B cell (primary cell): ENCODE measurements at regions not wholly inside any gene's neighbourhood (a gene's known extent, or its start where the extent isn't known, plus 50 kb on each side); places are given as distances from the start of the nearest gene placed in this dataset.

Experiments
- ATAC-seq: fragments of 200-7000 bp; cut with Tn5 transposase; one replicate; pipeline ENCODE4 v1.10.0; 2021; ENCODE audit warnings: low read depth, mild to moderate bottlenecking, moderate number of reproducible peaks, moderate library complexity
- CTCF ChIA-PET: fragments of 350-600 bp; sonication (Branson Sonifier 250); formaldehyde crosslinking; loops from one replicate; lab custom pipeline; 2021; ENCODE audit warnings: antibody characterized with exemption, inconsistent platforms; lab: Charles Lee
- POLR2A ChIA-PET: fragments of 350-600 bp; sonication (Branson Sonifier 250); formaldehyde crosslinking; loops from one replicate; lab custom pipeline; 2021; ENCODE audit warnings: antibody characterized with exemption; lab: Charles Lee
- DNase-seq: peaks from one replicate; pipeline ENCODE4 v3.0.0; 2013
- H2AFZ ChIP-seq: 2 replicates; pipeline ENCODE4 v1.6.1; 2012; ENCODE audit warnings: mild to moderate bottlenecking, low read depth, low read length; ENCODE audit not compliant: insufficient read depth, poor library complexity, severe bottlenecking
- H3K27ac ChIP-seq, 2 donors: 1 replicate in 1 of 2; 2 replicates in 1 of 2; pipeline ENCODE4 v1.5.1; 2012 to 2013; ENCODE audit warnings: low read length in 2 of 2, mild to moderate bottlenecking in 2 of 2, moderate library complexity in 1 of 2
- H3K27me3 ChIP-seq, 4 experiments: fragments of 200-600 bp in 1 of 4; sonication (generic) in 1 of 4; replicated peaks in 1 of 4; 1 replicate in 2 of 4; 2 replicates in 2 of 4; pipeline versions ENCODE4 v1.6.1 to v1.7.0; 2013 to 2016; ENCODE audit warnings: low read length in 3 of 4, mild to moderate bottlenecking in 2 of 4, mixed read lengths in 1 of 4, moderate library complexity in 1 of 4; ENCODE audit not compliant: insufficient read depth in 4 of 4, control insufficient read depth in 3 of 4; ENCODE audit errors: control extremely low read depth in 1 of 4
- H3K36me3 ChIP-seq, 2 experiments: replicated peaks in 1 of 2; 1 replicate in 1 of 2; 2 replicates in 1 of 2; pipeline versions ENCODE4 v1.6.1 to v1.7.1; 2013; ENCODE audit warnings: low read length in 1 of 2; ENCODE audit not compliant: insufficient read depth in 2 of 2, control insufficient read depth in 1 of 2; ENCODE audit errors: control extremely low read depth in 1 of 2, extremely low read depth in 1 of 2
- H3K4me1 ChIP-seq, 2 donors: fragments of 200-600 bp in 1 of 2; sonication (generic) in 1 of 2; 1 replicate in 1 of 2; 2 replicates in 1 of 2; pipeline versions ENCODE4 v1.5.1 to v1.6.1; 2013 to 2017; ENCODE audit warnings: low read length in 2 of 2; ENCODE audit not compliant: control insufficient read depth in 2 of 2, insufficient read depth in 2 of 2
- H3K4me2 ChIP-seq: replicated peaks from 2 replicates; pipeline ENCODE3; 2012; ENCODE audit warnings: mild to moderate bottlenecking, low read depth, low read length; ENCODE audit not compliant: poor library complexity, severe bottlenecking
- H3K4me3 ChIP-seq, 5 experiments: fragments of 200-600 bp in 1 of 5; sonication (generic) in 1 of 5; 1 replicate in 3 of 5; 2 replicates in 2 of 5; pipeline versions ENCODE4 v1.5.1 to v1.7.0; 2011 to 2016; ENCODE audit warnings: low read length in 4 of 5, mild to moderate bottlenecking in 4 of 5, low read depth in 2 of 5, control low read depth in 1 of 5, moderate library complexity in 1 of 5; ENCODE audit not compliant: insufficient read depth in 1 of 5; ENCODE audit errors: control extremely low read depth in 1 of 5, extremely low read depth in 1 of 5
- H3K79me2 ChIP-seq: fragments of 200-600 bp; sonication (generic); one replicate; pipeline ENCODE4 v1.6.0; 2016; ENCODE audit warnings: low read length; ENCODE audit not compliant: control insufficient read depth, insufficient read depth
- H3K9ac ChIP-seq: fragments of 200-600 bp; sonication (generic); 2 replicates; pipeline ENCODE4 v1.6.1; 2017; ENCODE audit warnings: mild to moderate bottlenecking, low read length, moderate library complexity
- H3K9me3 ChIP-seq, 3 donors: one replicate each; pipeline versions ENCODE4 v1.6.1 to v1.7.1; 2013; ENCODE audit warnings: low read length in 2 of 3; ENCODE audit not compliant: control insufficient read depth in 2 of 3, insufficient read depth in 1 of 3; ENCODE audit errors: control extremely low read depth in 1 of 3
- H4K20me1 ChIP-seq: 2 replicates; pipeline ENCODE4 v1.6.0; 2012; ENCODE audit warnings: mild to moderate bottlenecking, low read length; ENCODE audit not compliant: insufficient read depth, control insufficient read depth, poor library complexity, severe bottlenecking
- H3K27ac Mint-ChIP-seq: one replicate; pipeline ENCODE4 v1.8.0; 2021; ENCODE audit warnings: mixed read lengths
- H3K27me3 Mint-ChIP-seq: one replicate; pipeline ENCODE4 v1.8.0; 2021; ENCODE audit warnings: mixed read lengths
- H3K4me1 Mint-ChIP-seq: one replicate; pipeline ENCODE4 v1.8.0; 2021; ENCODE audit warnings: mixed read lengths
- H3K4me3 Mint-ChIP-seq: one replicate; pipeline ENCODE4 v1.8.0; 2021; ENCODE audit warnings: mixed read lengths
- H3K9me3 Mint-ChIP-seq: one replicate; pipeline ENCODE4 v1.8.0; 2022; ENCODE audit warnings: mixed read lengths; ENCODE audit not compliant: insufficient read depth
- CTCF ChIP-seq: fragments of 200-600 bp; IDR thresholded peaks from one replicate; pipeline ENCODE4 v1.8.0; 2022; ENCODE audit warnings: antibody characterized with exemption, mild to moderate bottlenecking
- EZH2 ChIP-seq: IDR thresholded peaks from 2 replicates; pipeline ENCODE4 v1.6.1; 2012; ENCODE audit warnings: borderline replicate concordance, low read depth, mild to moderate bottlenecking, moderate library complexity, low read length; ENCODE audit not compliant: insufficient read depth, poor library complexity, severe bottlenecking
- WGBS: methylation state at CpG from one replicate; pipeline ENCODE4 v1.1.5; 2013; ENCODE audit warnings: missing lambda C conversion rate; ENCODE audit not compliant: insufficient coverage; 5-methylcytosine and 5-hydroxymethylcytosine counted together
- intact Hi-C: fragments of 100-400 bp; cut with micrococcal nuclease; formaldehyde crosslinking; loops from one replicate; pipeline ENCODE4 v1.10.0; 2022

- Histone ChIP-seq H3K9ac (no peak overlapping the region), H4K20me1 (no peaks in the 10 kb centered on the region), H3K79me2 (no peaks in the 10 kb centered on the region), H3K4me2 (no peak overlapping the region), H3K4me3 (no peak overlapping the region), H3K4me1 (no peaks in the 10 kb centered on the region), H3K9me3 (peaks cover 0 to 3% (median 0%) of the 10 kb centered on the region in 3 donors), H2AFZ (no peak overlapping the region), H3K27me3 (no peaks in the 10 kb centered on the region), H3K27ac (no peak overlapping the region), H3K36me3 (no peaks in the 10 kb centered on the region)
- H3K27ac Mint-ChIP-seq: no peak overlapping the region
- DNase-seq: no peak
- no peak overlapping the region for H3K4me3 Mint-ChIP-seq
- no CpG with 5 or more reads among the region's 6 CpGs for WGBS
- no peaks in the 10 kb centered on the region for H3K27me3 Mint-ChIP-seq
- intact Hi-C loops: no loop called here
- CTCF ChIA-PET: no interaction called here
- no peaks in the 10 kb centered on the region for H3K4me1 Mint-ChIP-seq
- POLR2A ChIA-PET: no interaction called here
- H3K9me3 Mint-ChIP-seq: peaks cover 4% of the 10 kb centered on the region
- TF ChIP-seq EZH2 (no peak), CTCF (no peak)
- no peak for ATAC-seq
These were observed 1083.8 kb upstream of the KLHL29 start for GRCh38 chr2:22301228-22301627.

- DNase-seq (no peak), ATAC-seq (no peak)
- Histone ChIP-seq H3K79me2 (no peaks in the 10 kb centered on the region), H3K36me3 (no peaks in the 10 kb centered on the region), H2AFZ (no peak overlapping the region), H3K9ac (no peak overlapping the region), H3K4me3 (no peak overlapping the region), H3K4me1 (no peaks in the 10 kb centered on the region), H4K20me1 (no peaks in the 10 kb centered on the region), H3K9me3 (peaks cover 0 to 8% (median 0%) of the 10 kb centered on the region in 3 donors), H3K4me2 (no peak overlapping the region), H3K27ac (no peak overlapping the region), H3K27me3 (no peaks in the 10 kb centered on the region)
- intact Hi-C loops: no loop called here
- Mint-ChIP-seq H3K27ac (no peak overlapping the region), H3K27me3 (no peaks in the 10 kb centered on the region), H3K4me1 (no peaks in the 10 kb centered on the region), H3K4me3 (no peak overlapping the region), H3K9me3 (peaks cover 7% of the 10 kb centered on the region)
- ChIA-PET POLR2A (no interaction called here), CTCF (no interaction called here)
- TF ChIP-seq EZH2: no peak
- 60% methylated on average over 3 of the region's 4 CpGs for WGBS
These were observed 1058.7 kb upstream of the KLHL29 start for GRCh38 chr2:22326250-22326649.
